PC-9 (cell line): ENCODE measurements at regions not wholly inside any gene's neighbourhood (a gene's known extent, or its start where the extent isn't known, plus 50 kb on each side); places are given as distances from the start of the nearest gene placed in this dataset.

ENCODE experiments used
- BruUV-seq: library from RNA; stranded (reverse); fragments of 400-500 nt; replicated peaks from 2 replicates; lab custom pipeline; 2021; lab: Mats Ljungman, UMichigan
- CTCF ChIA-PET: fragments of 300-600 bp; sonication (Branson Sonifier 250); formaldehyde crosslinking; loops from one replicate; lab custom pipeline; 2022; ENCODE audit warnings: antibody characterized with exemption; lab: Charles Lee
- POLR2A ChIA-PET: fragments of 300-600 bp; sonication (Branson Sonifier 250); formaldehyde crosslinking; loops from one replicate; lab custom pipeline; 2022; ENCODE audit warnings: antibody characterized with exemption; ENCODE audit not compliant: unreplicated experiment; lab: Charles Lee
- DNase-seq, 2 experiments: peaks; one replicate each; pipeline versions ENCODE4 v3.0.0 to v3.0.0-alpha.2; 2015 to 2022; ENCODE audit warnings: mixed read lengths in 1 of 2
- H2AFZ ChIP-seq: fragments of 200-600 bp; sonication (generic); 2 replicates; pipeline ENCODE4 v1.8.1; 2017; ENCODE audit warnings: antibody characterized with exemption
- H3F3A ChIP-seq: fragments of 200-600 bp; sonication (generic); 2 replicates; pipeline ENCODE4 v1.8.1; 2017; ENCODE audit warnings: antibody characterized with exemption, mild to moderate bottlenecking, low read depth; ENCODE audit not compliant: insufficient read depth
- H3K27ac ChIP-seq: fragments of 200-600 bp; sonication (generic); 2 replicates; pipeline ENCODE4 v1.6.1; 2016; ENCODE audit warnings: mixed run types
- H3K27me3 ChIP-seq: fragments of 200-600 bp; sonication (generic); 2 replicates; pipeline ENCODE4 v1.6.1; 2016; ENCODE audit warnings: low read depth, mixed run types; ENCODE audit not compliant: insufficient read depth
- H3K36me3 ChIP-seq: fragments of 200-600 bp; sonication (generic); 2 replicates; pipeline ENCODE4 v1.6.1; 2016; ENCODE audit warnings: low read depth, mixed run types
- H3K4me1 ChIP-seq: fragments of 200-600 bp; sonication (generic); replicated peaks from 2 replicates; pipeline ENCODE4 v1.6.1; 2016; ENCODE audit warnings: mixed run types; ENCODE audit not compliant: insufficient read depth
- H3K4me2 ChIP-seq: fragments of 200-600 bp; sonication (generic); 2 replicates; pipeline ENCODE4 v1.6.1; 2017; ENCODE audit warnings: mixed run types
- H3K4me3 ChIP-seq: fragments of 200-600 bp; sonication (generic); 2 replicates; pipeline ENCODE4 v1.6.1; 2016; ENCODE audit warnings: mixed run types
- H3K79me2 ChIP-seq: fragments of 200-600 bp; sonication (generic); 2 replicates; pipeline ENCODE4 v1.6.1; 2017; ENCODE audit warnings: low read depth, mixed run types
- H3K9me2 ChIP-seq: fragments of 200-600 bp; sonication (generic); 2 replicates; pipeline ENCODE4 v1.8.1; 2017; ENCODE audit warnings: mild to moderate bottlenecking; ENCODE audit not compliant: insufficient read depth
- H3K9me3 ChIP-seq: fragments of 200-600 bp; sonication (generic); 2 replicates; pipeline ENCODE4 v1.8.1; 2016; ENCODE audit warnings: low read depth; ENCODE audit not compliant: insufficient read depth
- H4K20me1 ChIP-seq: fragments of 200-600 bp; sonication (generic); 2 replicates; pipeline ENCODE4 v1.8.1; 2017; ENCODE audit not compliant: insufficient read depth
- CTCF ChIP-seq: fragments of 200-600 bp; sonication (generic); conservative IDR thresholded peaks from 2 replicates; pipeline ENCODE4 v1.6.1; 2017; ENCODE audit warnings: mixed run types, antibody characterized with exemption, mild to moderate bottlenecking, moderate library complexity
- EZH2 ChIP-seq: fragments of 200-600 bp; sonication (generic); IDR thresholded peaks from 2 replicates; pipeline ENCODE4 v1.8.0; 2017; ENCODE audit warnings: antibody characterized with exemption, low read depth
- intact Hi-C: fragments of 100-400 bp; cut with micrococcal nuclease; formaldehyde crosslinking; loops from one replicate; pipeline ENCODE4 v1.10.0; 2022; ENCODE audit not compliant: unreplicated experiment

DNA sequence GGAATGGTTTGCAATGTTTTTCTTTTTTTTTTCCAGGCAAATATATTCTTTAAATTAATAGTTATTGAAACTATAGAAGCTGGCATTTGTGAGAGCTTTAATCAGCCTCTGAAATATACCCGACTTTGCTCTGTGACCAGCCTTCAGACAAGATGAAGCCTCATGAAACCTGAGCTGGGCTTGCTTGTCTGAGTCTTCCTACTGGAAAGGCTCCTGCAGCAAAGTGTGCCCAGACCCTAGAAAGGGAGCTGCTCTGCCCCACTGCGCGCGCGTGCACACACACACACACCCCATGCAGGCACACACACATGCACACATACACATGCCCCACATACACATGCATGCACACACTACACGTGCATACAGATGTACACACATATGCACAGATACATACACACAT, 203.3 kb upstream of the NT5C1B start:
- ChIA-PET POLR2A (no interaction called here), CTCF (interaction anchor here (0.7 kb wide), 1 partner anchor 11 kb away, joined by 3 read pairs; no protein-coding TSS in a partner anchor)
- no peak for TF ChIP-seq CTCF
- TF ChIP-seq EZH2, result no peak
- Histone ChIP-seq H3K4me3 (no peak overlapping the region), H3K9me3 (no peaks in the 10 kb centered on the region), H3K27ac (no peak overlapping the region), H3K9me2 (no peaks in the 10 kb centered on the region), H3K27me3 (no peaks in the 10 kb centered on the region), H3K36me3 (no peaks in the 10 kb centered on the region), H3K4me1 (no peaks in the 10 kb centered on the region), H3K4me2 (no peak overlapping the region), H2AFZ (no peak overlapping the region), H3F3A (no peaks in the 10 kb centered on the region), H4K20me1 (no peaks in the 10 kb centered on the region), H3K79me2 (no peaks in the 10 kb centered on the region)
- DNase-seq, result no peak
- no TSS peak for BruUV-seq
- intact Hi-C loops, result no loop called here

DNA sequence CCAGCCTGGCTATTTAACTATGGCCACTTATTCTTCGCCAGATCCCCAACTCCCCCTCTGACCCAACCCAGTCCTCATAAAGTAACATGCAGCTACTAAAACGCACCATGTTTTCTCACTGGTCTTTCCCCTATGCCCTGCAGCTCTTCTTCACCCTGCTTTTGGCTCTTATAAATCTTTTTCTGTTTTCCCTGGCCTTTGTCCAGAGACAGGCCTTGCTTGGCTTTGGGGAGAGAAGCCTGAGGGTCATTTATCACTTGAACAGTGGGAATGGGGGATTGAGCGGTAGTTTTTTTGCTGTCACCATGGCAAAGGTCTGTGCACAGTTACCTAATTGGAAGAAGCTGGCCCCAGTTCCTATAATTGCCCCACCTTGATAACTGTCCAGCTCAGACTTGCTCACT, 202.9 kb upstream of the NT5C1B start:
- no peaks in the 10 kb centered on the region for H3K9me3 ChIP-seq
- no peaks in the 10 kb centered on the region for H3K9me2 ChIP-seq
- POLR2A ChIA-PET, result no interaction called here
- CTCF ChIA-PET, result interaction anchor here (0.7 kb wide), 1 partner anchor 11 kb away, joined by 3 read pairs; no protein-coding TSS in a partner anchor
- H3F3A ChIP-seq, result no peaks in the 10 kb centered on the region
- no peak overlapping the region for H3K27ac ChIP-seq
- H3K4me3 ChIP-seq, result no peak overlapping the region
- no TSS peak for BruUV-seq
- TF ChIP-seq CTCF (no peak), EZH2 (no peak)
- no peaks in the 10 kb centered on the region for H3K36me3 ChIP-seq
- no peaks in the 10 kb centered on the region for H4K20me1 ChIP-seq
- H3K79me2 ChIP-seq, result no peaks in the 10 kb centered on the region
- no peak for DNase-seq
- H3K4me1 ChIP-seq, result no peaks in the 10 kb centered on the region
- intact Hi-C loops, result no loop called here
- no peaks in the 10 kb centered on the region for H3K27me3 ChIP-seq
- H2AFZ ChIP-seq, result no peak overlapping the region
- H3K4me2 ChIP-seq, result no peak overlapping the region

DNA sequence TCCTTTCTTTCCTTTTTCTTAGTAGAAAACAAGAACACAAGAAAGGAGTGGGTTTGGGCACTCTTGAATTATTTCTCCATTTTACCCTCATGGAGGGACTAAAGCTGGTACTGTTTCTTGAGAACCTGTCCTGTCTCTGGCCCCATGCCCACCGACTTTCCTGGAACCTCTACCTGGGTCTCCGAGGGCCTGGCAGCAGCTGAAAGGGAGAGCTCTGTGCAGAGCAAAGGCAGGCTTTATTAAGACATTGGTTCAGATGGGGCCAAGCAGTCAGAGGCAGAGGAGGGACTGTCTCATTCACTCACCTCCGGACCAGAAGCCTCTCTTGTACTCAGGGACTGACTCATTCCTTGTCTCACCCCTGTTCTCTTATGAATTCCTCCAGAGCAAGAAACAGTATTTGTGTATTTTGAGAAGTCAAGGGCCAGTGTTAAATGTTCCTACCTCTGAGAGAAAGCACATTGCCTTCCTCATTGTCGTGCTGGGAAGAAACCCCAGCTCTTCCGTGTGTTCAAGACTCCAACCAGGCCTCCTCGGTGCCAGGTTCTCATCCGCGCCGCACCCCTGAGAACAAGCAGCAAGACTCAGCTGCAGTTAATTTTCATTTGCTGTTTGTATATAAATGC, 201.9 kb upstream of the NT5C1B start:
- Histone ChIP-seq H3K9me2 (no peaks in the 10 kb centered on the region), H3K79me2 (no peaks in the 10 kb centered on the region), H3K4me1 (no peaks in the 10 kb centered on the region), H3K4me2 (no peak overlapping the region), H3K27ac (no peak overlapping the region), H3K4me3 (no peak overlapping the region), H3K36me3 (no peaks in the 10 kb centered on the region), H4K20me1 (no peaks in the 10 kb centered on the region), H3F3A (no peaks in the 10 kb centered on the region), H3K27me3 (no peaks in the 10 kb centered on the region), H3K9me3 (no peaks in the 10 kb centered on the region), H2AFZ (no peak overlapping the region)
- TF ChIP-seq CTCF (no peak), EZH2 (no peak)
- POLR2A ChIA-PET, result no interaction called here
- no TSS peak for BruUV-seq
- no peak for DNase-seq
- intact Hi-C loops, result no loop called here
- CTCF ChIA-PET, result no interaction called here
